Neuronal stem cell (in vitro differentiated cells): ENCODE measurements at regions not wholly inside any gene's neighbourhood (a gene's known extent, or its start where the extent isn't known, plus 50 kb on each side); places are given as distances from the start of the nearest gene placed in this dataset.

Experiments
- DNase-seq: peaks from one replicate; pipeline ENCODE4 v3.0.0-alpha.2; 2013; ENCODE audit warnings: low spot score
- H2AFZ ChIP-seq: one replicate; pipeline ENCODE4 v1.6.1; 2013; ENCODE audit warnings: mild to moderate bottlenecking, low read length, inconsistent platforms
- H2AK5ac ChIP-seq: 2 replicates; pipeline ENCODE4 v1.6.1; 2013; ENCODE audit warnings: low read depth, mild to moderate bottlenecking, inconsistent platforms, low read length, moderate library complexity, mixed read lengths
- H2BK120ac ChIP-seq: 2 replicates; pipeline ENCODE4 v1.6.1; 2013; ENCODE audit warnings: low read depth, mild to moderate bottlenecking, inconsistent platforms, low read length, moderate library complexity, mixed read lengths
- H2BK12ac ChIP-seq: one replicate; pipeline ENCODE4 v1.6.1; 2013; ENCODE audit warnings: low read length, inconsistent platforms
- H2BK15ac ChIP-seq: 2 replicates; pipeline ENCODE4 v1.6.1; 2013; ENCODE audit warnings: mild to moderate bottlenecking, low read length, inconsistent platforms, mixed read lengths
- H2BK5ac ChIP-seq: one replicate; pipeline ENCODE4 v1.6.1; 2013; ENCODE audit warnings: inconsistent platforms, mild to moderate bottlenecking, low read length, moderate library complexity
- H3K14ac ChIP-seq: one replicate; pipeline ENCODE4 v1.6.1; 2013; ENCODE audit warnings: low read length, inconsistent platforms
- H3K18ac ChIP-seq: 2 replicates; pipeline ENCODE4 v1.6.1; 2013; ENCODE audit warnings: low read length, inconsistent platforms
- H3K23ac ChIP-seq: 2 replicates; pipeline ENCODE4 v1.6.1; 2013; ENCODE audit warnings: low read depth, mild to moderate bottlenecking, mixed read lengths, low read length, inconsistent platforms; ENCODE audit not compliant: poor library complexity
- H3K27ac ChIP-seq: replicated peaks from 3 replicates; pipeline ENCODE4 v1.5.1; 2013; ENCODE audit warnings: low read length, inconsistent platforms
- H3K27me3 ChIP-seq, 3 experiments: 2 replicates each; pipeline ENCODE4 v1.6.1; 2013; ENCODE audit warnings: low read length in 3 of 3, mild to moderate bottlenecking in 2 of 3, inconsistent platforms in 1 of 3, low read depth in 1 of 3, mixed read lengths in 1 of 3, moderate library complexity in 1 of 3; ENCODE audit not compliant: control insufficient read depth in 3 of 3, insufficient read depth in 3 of 3
- H3K36me3 ChIP-seq, 2 donors: replicated peaks in 1 of 2; 2 replicates each; pipeline ENCODE4 v1.6.1; 2013; ENCODE audit warnings: low read length in 2 of 2; ENCODE audit not compliant: control insufficient read depth in 2 of 2, insufficient read depth in 2 of 2
- H3K4ac ChIP-seq: 2 replicates; pipeline ENCODE4 v1.6.1; 2013; ENCODE audit warnings: inconsistent platforms, mild to moderate bottlenecking, low read length, moderate library complexity
- H3K4me1 ChIP-seq, 2 donors: 1 replicate in 1 of 2; 2 replicates in 1 of 2; pipeline ENCODE4 v1.6.1; 2013; ENCODE audit warnings: low read length in 2 of 2, low read depth in 1 of 2; ENCODE audit not compliant: control insufficient read depth in 2 of 2, insufficient read depth in 1 of 2
- H3K4me2 ChIP-seq: one replicate; pipeline ENCODE4 v1.6.1; 2013; ENCODE audit warnings: mild to moderate bottlenecking, low read length, inconsistent platforms; ENCODE audit not compliant: insufficient read depth, poor library complexity, severe bottlenecking
- H3K4me3 ChIP-seq, 2 donors: 2 replicates each; pipeline ENCODE4 v1.5.1; 2013; ENCODE audit warnings: low read length in 2 of 2, mild to moderate bottlenecking in 2 of 2, inconsistent platforms in 1 of 2, moderate library complexity in 1 of 2
- H3K79me1 ChIP-seq: one replicate; pipeline ENCODE4 v1.6.1; 2013; ENCODE audit warnings: low read depth, mild to moderate bottlenecking, inconsistent platforms, low read length, moderate library complexity
- H3K9ac ChIP-seq: one replicate; pipeline ENCODE4 v1.6.1; 2013; ENCODE audit warnings: mild to moderate bottlenecking, low read depth, low read length, inconsistent platforms; ENCODE audit not compliant: poor library complexity
- H3K9me3 ChIP-seq, 2 donors: replicated peaks in 1 of 2; 2 replicates each; pipeline versions ENCODE3 to v1.6.1; 2013; ENCODE audit warnings: low read length in 2 of 2, mild to moderate bottlenecking in 2 of 2, inconsistent platforms in 1 of 2, low read depth in 1 of 2, mixed read lengths in 1 of 2, moderate library complexity in 1 of 2; ENCODE audit not compliant: control insufficient read depth in 2 of 2, insufficient read depth in 1 of 2
- H4K8ac ChIP-seq: one replicate; pipeline ENCODE4 v1.6.1; 2013; ENCODE audit warnings: low read depth, mild to moderate bottlenecking, inconsistent platforms, low read length, moderate library complexity
- H4K91ac ChIP-seq: one replicate; pipeline ENCODE4 v1.6.1; 2013; ENCODE audit warnings: low read length, low read depth, mild to moderate bottlenecking, inconsistent platforms; ENCODE audit not compliant: poor library complexity
- WGBS, 2 donors: extraction: QIAGEN DNeasy Blood & Tissue Kit; methylation state at CpG; one replicate each; pipeline ENCODE4 v1.1.7; 2013; ENCODE audit warnings: missing lambda C conversion rate in 2 of 2, mixed read lengths in 1 of 2; ENCODE audit not compliant: insufficient read length in 2 of 2, insufficient replicate concordance in 1 of 2; ENCODE audit errors: extremely low coverage in 2 of 2; 5-methylcytosine and 5-hydroxymethylcytosine counted together

DNA sequence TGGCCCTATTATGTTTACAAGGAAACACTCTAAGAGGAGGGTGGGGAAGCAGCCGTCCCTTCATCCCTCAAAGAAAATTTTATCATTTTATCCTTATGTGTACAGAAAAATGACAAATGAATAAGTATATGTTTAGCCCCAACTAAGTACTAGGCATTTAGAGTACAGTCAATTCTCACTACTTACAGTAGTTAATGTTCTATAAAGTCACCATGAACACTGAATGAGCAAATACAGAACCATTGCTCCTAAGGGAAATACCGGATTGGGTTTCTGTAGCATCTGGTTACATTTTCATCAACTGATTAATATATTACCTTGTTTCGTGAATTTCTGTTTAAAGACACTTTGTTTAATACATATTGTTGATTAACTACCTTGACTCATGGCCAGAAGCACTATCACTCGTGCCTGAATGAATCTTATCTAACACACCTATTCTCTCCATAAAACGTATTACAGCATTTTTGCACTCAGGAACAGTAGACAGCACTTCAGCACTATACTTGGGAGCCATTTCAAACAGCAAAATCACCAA lies 109.3 kb downstream of the ASB9 start:
- no CpG with 5 or more reads among the region's 5 CpGs for WGBS, 2 donors
- Histone ChIP-seq H3K4ac (no peak overlapping the region), H3K4me1 (no peaks in the 10 kb centered on the region)

GRCh38 chrX:15158736-15159406 lies 111.0 kb downstream of the ASB9 start:
- no CpG with 5 or more reads among the region's 7 CpGs for WGBS, 2 donors
- Histone ChIP-seq H2AK5ac (no peak overlapping the region), H3K27me3 (peaks cover 0 to 3% (median 0%) of the 10 kb centered on the region in 3 experiments)

More for the DNA sequence above, 109.3 kb downstream of the ASB9 start:
- no peak overlapping the region for H3K18ac ChIP-seq
- H3K27me3 ChIP-seq = peaks cover 0 to 5% (median 0%) of the 10 kb centered on the region in 3 experiments
- no peak overlapping the region for H2AFZ ChIP-seq
- no peak overlapping the region for H2BK15ac ChIP-seq
- no peak overlapping the region for H3K4me3 ChIP-seq
- H4K8ac ChIP-seq = no peak overlapping the region
- H3K4me2 ChIP-seq = no peak overlapping the region
- H3K14ac ChIP-seq = no peak overlapping the region
- no peak overlapping the region for H4K91ac ChIP-seq
- no peak overlapping the region for H2AK5ac ChIP-seq
- no peak for DNase-seq
- no peak overlapping the region for H3K9ac ChIP-seq
- H3K9me3 ChIP-seq = no peaks in the 10 kb centered on the region
- no peak overlapping the region for H2BK5ac ChIP-seq
- H2BK120ac ChIP-seq = no peak overlapping the region
- no peaks in the 10 kb centered on the region for H3K79me1 ChIP-seq
- no peak overlapping the region for H2BK12ac ChIP-seq
- no peak overlapping the region for H3K23ac ChIP-seq
- no peaks in the 10 kb centered on the region for H3K36me3 ChIP-seq
- no peak overlapping the region for H3K27ac ChIP-seq

DNA sequence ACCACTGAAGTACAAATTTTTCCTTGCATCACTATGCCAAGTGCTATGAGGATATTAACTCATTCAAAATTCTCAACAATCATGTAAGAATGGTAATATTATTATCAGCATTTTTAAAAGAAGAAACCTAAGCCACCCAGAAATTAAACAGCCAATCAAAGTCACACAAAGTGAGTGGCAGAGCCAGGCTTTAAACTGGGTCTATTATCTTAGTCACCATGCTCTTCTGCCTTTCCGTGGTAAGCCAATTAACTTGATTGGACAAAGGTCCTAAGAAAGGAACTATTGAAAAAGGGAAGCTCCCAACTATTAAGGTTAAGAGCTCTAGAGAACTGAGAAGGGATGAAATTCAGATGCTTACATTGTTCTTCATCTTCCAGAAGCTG lies 111.5 kb downstream of the ASB9 start:
- Histone ChIP-seq H3K4ac (no peak overlapping the region), H3K18ac (no peak overlapping the region), H3K36me3 (no peaks in the 10 kb centered on the region), H3K9ac (no peak overlapping the region), H3K27me3 (peaks cover 0 to 3% (median 0%) of the 10 kb centered on the region in 3 experiments), H2BK5ac (no peak overlapping the region), H3K14ac (no peak overlapping the region), H4K8ac (no peak overlapping the region), H2AFZ (no peak overlapping the region), H2BK12ac (no peak overlapping the region), H3K4me3 (no peak overlapping the region), H3K27ac (no peak overlapping the region), H2BK15ac (no peak overlapping the region), H2BK120ac (no peak overlapping the region), H3K4me2 (no peak overlapping the region), H3K79me1 (no peaks in the 10 kb centered on the region), H3K4me1 (no peaks in the 10 kb centered on the region), H2AK5ac (no peak overlapping the region), H3K9me3 (no peaks in the 10 kb centered on the region), H3K23ac (no peak overlapping the region), H4K91ac (no peak overlapping the region)
- WGBS, 2 donors = no CpG with 5 or more reads among the region's 1 CpG
- no peak for DNase-seq

More at GRCh38 chrX:15158736-15159406, 111.0 kb downstream of the ASB9 start:
- Histone ChIP-seq H3K9ac (no peak overlapping the region), H3K27ac (no peak overlapping the region), H3K14ac (no peak overlapping the region), H4K8ac (no peak overlapping the region), H2AFZ (no peak overlapping the region), H3K4ac (no peak overlapping the region), H3K79me1 (no peaks in the 10 kb centered on the region), H3K9me3 (no peaks in the 10 kb centered on the region), H3K4me2 (no peak overlapping the region), H2BK120ac (no peak overlapping the region), H3K18ac (no peak overlapping the region), H3K4me3 (no peak overlapping the region), H2BK12ac (no peak overlapping the region), H2BK15ac (no peak overlapping the region), H3K23ac (no peak overlapping the region), H3K4me1 (no peaks in the 10 kb centered on the region), H3K36me3 (no peaks in the 10 kb centered on the region), H2BK5ac (no peak overlapping the region), H4K91ac (no peak overlapping the region)
- DNase-seq = no peak

- no peak overlapping the region for H3K4me2 ChIP-seq
- peaks cover 0 to 3% (median 0%) of the 10 kb centered on the region in 3 experiments for H3K27me3 ChIP-seq
- H2BK120ac ChIP-seq = no peak overlapping the region
- WGBS, 2 donors = no CpG with 5 or more reads among the region's 2 CpGs
- H2BK15ac ChIP-seq = no peak overlapping the region
- H3K27ac ChIP-seq = no peak overlapping the region
- no peaks in the 10 kb centered on the region for H3K9me3 ChIP-seq
- H2BK5ac ChIP-seq = no peak overlapping the region
- H3K14ac ChIP-seq = no peak overlapping the region
- no peak overlapping the region for H4K91ac ChIP-seq
- H2BK12ac ChIP-seq = no peak overlapping the region
- H2AK5ac ChIP-seq = no peak overlapping the region
- H4K8ac ChIP-seq = no peak overlapping the region
- H3K4ac ChIP-seq = no peak overlapping the region
- H3K4me1 ChIP-seq = no peaks in the 10 kb centered on the region
- no peaks in the 10 kb centered on the region for H3K79me1 ChIP-seq
- no peak overlapping the region for H2AFZ ChIP-seq
- H3K36me3 ChIP-seq = no peaks in the 10 kb centered on the region
- no peak overlapping the region for H3K18ac ChIP-seq
- no peak for DNase-seq
- no peak overlapping the region for H3K4me3 ChIP-seq
- H3K9ac ChIP-seq = no peak overlapping the region
- no peak overlapping the region for H3K23ac ChIP-seq
Observed at GRCh38 chrX:15157624-15158023, 112.3 kb downstream of the ASB9 start.
